Activated CD4-positive, alpha-beta T cell treated with anti-CD3 and anti-CD28 coated beads, Interleukin-10, Interleukin-2, amounts not matched to agents 100 ng/mL and 50 ng/mL, durations not matched to agents 16 hours and 8 hours (primary cell): ENCODE measurements at regions not wholly inside any gene's neighbourhood (a gene's known extent, or its start where the extent isn't known, plus 50 kb on each side); places are given as distances from the start of the nearest gene placed in this dataset.

Experiments used
- DNase-seq: peaks from one replicate; pipeline ENCODE4 v3.0.0-alpha.2; 2020

- DNase-seq = peak; percentile 10
These were observed 99.0 kb upstream of the KCNG1 start for GRCh38 chr20:51121901-51122412.

DNA sequence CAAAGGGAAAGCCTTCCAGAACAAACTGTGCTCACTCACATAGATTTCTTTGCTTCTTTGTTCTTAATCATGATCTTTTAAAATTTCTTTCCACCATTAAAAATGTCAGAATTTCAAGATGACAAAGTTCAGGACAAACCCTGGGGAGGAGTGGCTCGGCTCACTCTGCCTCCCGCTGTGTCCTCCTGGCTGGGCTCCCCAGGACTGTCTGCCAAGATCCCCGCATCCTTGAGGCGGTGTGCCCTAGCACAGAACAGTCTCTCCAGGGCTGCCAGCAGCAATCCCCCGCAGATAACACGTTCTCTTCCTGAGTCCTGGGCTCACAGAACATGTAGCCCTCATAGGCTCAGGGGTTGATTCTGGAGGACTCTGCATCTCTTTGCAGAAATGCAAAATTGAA, 98.4 kb upstream of the KCNG1 start:
- DNase-seq = no peak

DNA sequence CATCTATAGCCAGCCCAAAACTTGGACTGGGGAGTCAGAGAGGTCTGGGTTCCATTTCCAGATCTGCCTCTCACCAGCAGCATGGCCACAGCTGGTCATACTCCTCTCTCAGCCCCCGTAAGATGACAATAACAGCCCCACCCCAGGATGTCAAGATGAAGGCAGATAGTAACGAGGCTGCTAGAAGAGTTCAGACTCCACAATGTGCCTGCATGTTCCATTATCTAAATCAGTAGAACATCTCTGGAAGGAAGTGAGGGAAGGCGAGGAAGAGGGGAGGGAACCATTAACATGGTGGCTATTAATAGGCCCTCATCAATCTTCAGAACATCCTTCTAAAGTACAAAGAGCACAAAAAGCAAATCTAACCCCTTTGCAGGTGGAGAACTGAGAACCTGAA, 98.0 kb upstream of the KCNG1 start:
- DNase-seq = no peak

DNA sequence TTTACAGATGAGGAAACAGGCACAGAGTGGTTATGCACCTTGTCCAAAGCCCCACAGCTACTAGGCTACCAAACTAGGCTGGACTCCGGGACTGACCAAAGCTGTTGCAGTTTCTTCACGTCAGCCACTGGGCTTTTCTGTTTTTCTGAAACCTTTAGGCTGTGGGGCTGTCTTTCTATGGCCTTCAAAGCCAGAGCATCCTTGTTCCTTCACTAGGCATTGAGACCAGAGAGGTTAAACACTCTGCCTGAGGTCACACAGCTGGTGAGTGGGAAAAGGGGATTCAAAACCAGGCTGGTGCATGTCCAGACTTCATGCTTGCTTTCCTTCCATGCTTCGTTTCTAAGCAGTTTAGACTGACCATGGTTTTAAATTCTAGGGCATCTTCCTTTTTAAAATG, 97.5 kb upstream of the KCNG1 start:
- DNase-seq = no peak

- no peak for DNase-seq
These were observed 97.0 kb upstream of the KCNG1 start for GRCh38 chr20:51119914-51120313.

DNA sequence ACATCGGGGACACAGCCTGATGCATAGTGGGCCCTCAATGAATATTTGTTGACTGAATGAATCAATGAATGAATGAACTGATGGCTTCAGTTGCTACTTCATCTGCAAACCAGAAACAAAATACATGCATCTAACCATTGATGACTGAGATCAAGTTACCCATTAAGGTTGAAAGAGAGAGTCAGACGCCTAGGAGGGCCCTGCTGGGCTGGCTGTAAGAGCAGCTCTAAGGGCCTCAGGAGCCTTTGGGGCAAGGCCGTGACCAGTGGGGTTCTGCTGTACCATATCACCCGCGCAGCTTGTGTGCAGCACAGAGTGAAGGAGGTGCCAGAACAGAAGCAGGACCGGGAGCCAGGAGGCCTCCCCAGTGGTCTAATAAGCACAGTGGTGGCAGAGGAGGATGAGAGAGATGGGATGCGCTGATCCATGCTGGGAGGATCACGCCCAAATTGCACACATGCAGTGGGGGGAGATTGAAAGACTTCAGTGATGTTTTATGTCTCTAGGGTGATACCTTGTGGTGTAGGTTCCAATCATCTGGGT, 96.1 kb upstream of the KCNG1 start:
- DNase-seq = no peak

DNA sequence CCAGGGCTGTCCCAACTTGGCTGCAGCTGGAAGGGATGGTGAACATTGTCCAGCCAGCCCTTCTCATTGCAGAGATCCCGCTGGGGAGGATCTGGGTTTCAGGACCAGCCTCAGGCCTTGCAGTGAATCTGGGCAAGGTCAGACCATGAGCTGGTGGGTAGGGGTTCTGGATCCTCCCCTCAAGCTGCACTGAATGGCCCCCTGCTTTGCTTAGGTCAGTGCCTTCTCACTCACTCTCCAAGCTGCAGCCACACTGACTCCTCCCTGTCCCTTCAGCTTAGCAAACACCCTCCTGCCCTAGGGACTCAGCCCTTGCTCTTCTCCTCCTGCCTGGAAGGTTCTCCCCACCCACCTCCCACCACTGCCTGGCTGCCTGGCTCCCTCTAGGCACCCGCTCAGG, 95.3 kb upstream of the KCNG1 start:
- DNase-seq = no peak

DNA sequence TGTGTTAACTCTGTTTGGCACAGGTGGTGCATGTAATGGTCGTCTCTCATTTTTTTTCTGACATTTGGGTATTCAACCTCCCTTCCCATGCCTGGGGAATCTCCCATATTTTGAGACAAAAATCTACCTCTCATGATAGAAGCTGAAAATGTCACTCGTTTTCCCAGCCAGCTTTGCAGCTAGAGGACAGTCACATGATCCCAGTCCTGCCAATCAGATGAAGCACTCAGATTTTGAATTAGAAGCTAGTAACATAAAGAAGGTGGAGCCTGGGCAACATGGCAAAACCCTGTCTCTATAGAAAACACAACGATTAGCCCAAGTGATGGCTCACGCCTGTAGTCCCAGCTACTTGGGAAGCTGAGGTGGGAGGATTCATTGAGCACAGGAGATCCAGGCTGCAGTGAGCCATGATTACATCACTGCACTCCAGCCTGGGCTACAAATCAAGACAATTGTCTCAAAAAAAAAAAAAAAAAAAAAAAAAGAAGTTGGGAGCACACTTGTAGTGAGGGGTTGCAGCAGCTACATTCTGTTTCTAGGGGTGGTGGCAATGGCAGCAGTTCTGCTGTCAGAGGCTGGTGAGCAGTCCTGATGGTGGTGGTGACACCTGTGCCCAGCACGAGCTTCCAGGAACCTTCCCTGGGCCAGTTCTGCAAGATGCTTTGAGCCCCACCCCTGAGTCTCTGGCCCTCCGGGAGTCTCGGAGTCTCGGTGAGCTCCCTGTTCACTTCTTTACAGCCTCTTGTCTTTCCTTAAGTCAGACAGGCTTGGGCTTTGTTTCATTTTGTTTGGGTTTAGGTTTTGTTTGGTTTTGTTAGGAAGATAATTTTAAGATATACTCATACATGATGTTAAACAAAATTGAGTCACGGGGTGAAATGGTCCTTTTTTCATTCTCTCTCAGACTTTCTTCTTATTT, 94.1 kb upstream of the KCNG1 start:
- no peak for DNase-seq

DNA sequence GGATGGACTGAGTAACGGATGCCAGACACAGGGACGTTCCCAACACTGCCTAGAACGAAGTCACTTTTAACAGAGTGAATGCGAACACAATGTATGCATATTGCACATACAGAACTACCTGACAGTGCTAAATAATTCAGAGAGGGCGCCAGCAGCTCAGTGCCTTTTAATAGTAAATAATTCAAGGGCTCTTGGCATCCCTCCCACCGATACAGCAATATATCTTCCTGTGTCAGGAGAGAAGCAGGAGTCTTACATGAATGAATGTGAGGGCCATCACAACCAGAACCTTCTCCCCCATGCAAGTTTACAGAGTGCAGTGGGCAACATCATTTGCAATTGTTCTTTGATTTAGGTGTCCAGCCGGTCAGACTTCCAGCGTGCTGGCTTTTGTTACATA, 88.4 kb upstream of the KCNG1 start:
- no peak for DNase-seq

GRCh38 chr20:51108638-51109363, 85.9 kb upstream of the KCNG1 start:
- DNase-seq = no peak

- DNase-seq = no peak
These were observed 83.1 kb upstream of the KCNG1 start for GRCh38 chr20:51106011-51106410.

DNA sequence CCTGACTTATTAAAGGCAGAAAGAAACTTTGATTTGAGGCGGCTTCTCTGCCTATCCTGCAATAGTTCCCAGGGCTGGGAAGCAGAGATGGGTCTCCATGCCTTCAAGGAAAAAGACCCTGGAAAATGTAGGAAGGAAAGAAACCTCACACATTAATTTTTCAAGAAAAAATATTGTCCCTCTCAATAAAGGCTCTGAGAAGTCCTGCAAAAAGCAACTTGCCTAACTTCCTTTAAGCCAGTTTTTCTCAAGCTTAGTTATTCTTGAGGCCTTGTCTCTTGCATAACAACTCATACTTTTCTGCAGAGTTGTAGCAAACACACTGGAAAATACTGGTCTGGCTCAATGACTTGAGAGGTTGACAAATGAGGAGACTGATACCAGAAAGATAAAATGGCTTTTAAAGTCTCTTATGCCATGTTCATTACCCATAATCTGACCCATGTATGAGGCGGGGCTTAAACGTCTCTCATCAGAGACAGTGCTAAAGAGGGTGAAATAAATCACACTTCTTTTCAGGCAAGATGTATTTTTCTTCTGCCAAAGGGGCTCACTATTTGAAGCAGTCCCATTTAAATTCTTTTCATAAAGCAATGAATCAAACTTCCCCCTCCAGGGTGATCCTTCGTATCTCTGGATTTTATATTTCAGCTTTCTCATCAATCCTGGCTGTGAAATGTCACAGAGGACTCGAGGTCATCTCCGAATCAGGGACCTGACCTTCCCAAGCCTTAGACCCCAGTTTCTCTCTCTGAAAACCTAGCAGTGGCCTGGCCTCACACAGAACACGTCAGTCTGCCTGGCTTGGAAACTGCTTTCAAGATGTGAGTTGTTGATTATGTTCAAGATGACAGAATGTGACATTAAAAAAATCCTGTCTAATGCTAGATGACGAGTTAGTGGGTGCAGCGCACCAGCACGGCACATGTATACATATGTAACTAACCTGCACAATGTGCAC, 82.3 kb upstream of the KCNG1 start:
- no peak for DNase-seq

DNA sequence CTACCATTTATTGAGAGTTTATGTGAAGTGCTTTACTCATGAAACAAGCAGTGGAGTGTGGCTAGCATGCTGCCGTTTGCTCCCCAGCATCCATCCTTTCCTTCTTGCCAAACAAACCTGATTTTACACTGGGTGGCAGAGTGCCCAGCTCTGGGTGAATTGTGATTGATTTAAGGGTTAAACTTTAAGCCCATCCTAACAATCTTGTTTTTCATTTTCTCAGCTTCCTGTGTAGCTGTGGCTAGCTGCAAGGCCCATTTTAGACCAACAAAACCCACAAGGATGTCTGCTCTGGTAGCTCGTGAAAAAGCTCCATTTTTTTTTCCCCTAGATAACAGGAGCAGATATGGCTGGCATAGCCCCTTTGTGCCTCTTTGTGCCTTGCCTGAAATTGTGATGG, 77.7 kb upstream of the KCNG1 start:
- no peak for DNase-seq

GRCh38 chr20:51098284-51098810, 75.4 kb upstream of the KCNG1 start:
- no peak for DNase-seq

- DNase-seq = no peak
These were observed 74.6 kb upstream of the KCNG1 start for GRCh38 chr20:51097351-51098120.

GRCh38 chr20:51096582-51097267, 73.8 kb upstream of the KCNG1 start:
- DNase-seq = no peak

DNA sequence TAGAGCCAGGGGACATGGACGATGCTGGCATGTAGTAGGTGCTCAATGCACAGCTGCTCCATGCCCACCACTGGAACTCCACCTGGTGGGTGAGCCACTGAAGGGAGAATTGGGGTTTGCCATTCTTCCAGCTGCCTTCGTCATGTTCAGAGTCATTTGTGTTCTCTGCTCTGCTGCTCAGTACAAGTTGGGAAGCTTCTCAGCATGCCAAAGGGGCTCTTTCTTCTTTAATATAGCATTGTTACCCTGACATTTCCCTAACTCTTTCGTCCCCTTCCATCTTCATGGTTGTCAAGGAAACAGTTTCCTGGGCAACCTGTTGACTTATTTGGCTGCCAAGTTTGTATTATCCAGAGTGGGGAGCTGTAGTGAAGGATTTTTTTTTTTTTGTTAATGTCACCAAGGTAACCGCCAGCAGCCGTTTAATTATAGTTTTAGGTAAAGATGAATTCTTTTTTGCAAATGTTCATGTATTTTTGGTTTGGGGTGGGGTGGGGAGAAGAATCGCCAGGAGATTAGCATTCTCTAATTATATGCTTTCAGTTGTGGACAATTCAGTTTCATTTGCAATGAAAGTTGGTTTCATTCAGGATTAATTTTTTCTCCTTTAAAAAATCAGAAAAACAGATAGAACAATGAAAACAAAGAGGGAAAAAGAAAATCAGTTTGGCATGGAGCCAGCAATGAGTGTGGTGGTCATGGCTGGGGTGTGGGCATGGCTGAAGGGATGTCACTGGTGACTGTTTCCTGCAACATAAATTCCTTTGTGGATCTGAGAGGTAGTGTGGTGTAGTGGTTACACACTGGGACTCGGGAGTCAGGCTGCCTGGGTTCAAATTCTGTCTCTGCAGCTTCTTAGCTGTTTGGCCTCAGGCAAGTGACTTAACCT, 73.0 kb upstream of the KCNG1 start:
- no peak for DNase-seq

- DNase-seq = no peak
These were observed 71.3 kb upstream of the KCNG1 start for GRCh38 chr20:51094221-51094620.

DNA sequence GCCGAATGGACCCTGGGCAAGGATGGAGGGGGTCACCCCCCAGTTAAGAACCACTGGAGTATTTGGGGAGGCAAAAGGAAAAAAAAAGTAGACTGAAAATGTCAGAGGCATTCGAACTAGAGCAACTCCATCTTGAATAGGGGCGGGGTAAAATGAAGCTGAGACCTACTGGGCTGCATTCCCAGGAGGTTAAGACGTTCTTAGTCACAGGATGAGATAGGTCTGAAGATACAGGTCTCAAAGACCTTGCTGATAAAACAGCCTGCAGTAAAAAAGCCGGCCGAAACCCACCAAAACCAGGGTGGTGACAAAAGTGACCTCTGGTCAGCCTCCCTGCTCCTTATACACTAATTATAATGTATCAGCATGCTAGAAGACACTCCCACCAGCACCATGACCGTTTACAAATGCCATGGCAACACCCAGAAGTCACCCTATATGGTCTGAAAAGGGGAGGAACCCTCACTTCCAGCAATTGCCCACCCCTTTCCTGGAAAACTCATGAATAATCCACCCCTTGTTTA, 70.4 kb upstream of the KCNG1 start:
- no peak for DNase-seq

DNA sequence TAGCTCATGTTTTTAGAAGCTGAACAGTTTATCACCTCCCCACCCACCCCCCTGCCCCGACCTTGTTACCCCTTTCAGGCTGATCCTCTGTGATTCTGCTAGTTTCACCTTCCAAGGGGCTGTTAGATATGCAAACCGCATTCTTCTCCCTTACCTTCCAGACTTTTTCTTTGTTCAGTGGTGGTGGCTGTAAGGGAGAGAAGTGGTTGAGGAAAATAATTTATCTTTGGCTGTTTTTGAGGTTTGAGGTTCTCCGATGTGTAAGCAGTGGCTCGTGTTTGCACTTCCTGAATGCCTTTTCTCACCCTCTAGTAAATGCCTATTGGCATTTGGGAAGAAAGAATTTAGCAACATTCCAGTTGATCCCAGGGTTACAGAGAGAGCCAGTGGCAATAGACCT, 69.4 kb upstream of the KCNG1 start:
- no peak for DNase-seq
